Astrocyte (in vitro differentiated cells and primary cell): ENCODE measurements at regions not wholly inside any gene's neighbourhood (a gene's known extent, or its start where the extent isn't known, plus 50 kb on each side); places are given as distances from the start of the nearest gene placed in this dataset.
"Not testable (repeated sequence)": the region's sequence is repeated elsewhere in the genome, so short reads cannot be mapped to it uniquely, and the experiment has no call there.

Experiments used
- DNase-seq: peaks from one replicate; pipeline ENCODE4 v3.0.0-alpha.2; 2010; ENCODE audit warnings: low read depth
- FAIRE-seq: peaks from 2 replicates; lab custom pipeline; 2011; peaks lifted over from hg19 to GRCh38; lab: Jason Lieb, UNC
- H2AFZ ChIP-seq: 2 replicates; pipeline ENCODE4 v1.6.0; 2012; ENCODE audit warnings: low read depth, low read length, inconsistent platforms
- H3K27ac ChIP-seq: 2 replicates; pipeline ENCODE4 v1.5.1; 2011; ENCODE audit warnings: low read depth, low read length, inconsistent platforms
- H3K27me3 ChIP-seq: 2 replicates; pipeline ENCODE4 v1.6.0; 2011; ENCODE audit warnings: low read length, inconsistent platforms; ENCODE audit not compliant: insufficient read depth
- H3K36me3 ChIP-seq: 2 replicates; pipeline ENCODE4 v1.5.1; 2011; ENCODE audit warnings: low read length, inconsistent platforms; ENCODE audit not compliant: insufficient read depth
- H3K4me1 ChIP-seq: 2 replicates; pipeline ENCODE4 v1.5.1; 2011; ENCODE audit warnings: low read length, inconsistent platforms; ENCODE audit not compliant: insufficient read depth
- H3K4me2 ChIP-seq: 2 replicates; pipeline ENCODE4 v1.6.0; 2012; ENCODE audit warnings: low read length, inconsistent platforms
- H3K4me3 ChIP-seq: 2 replicates; pipeline ENCODE4 v1.5.1; 2011; ENCODE audit warnings: low read depth, mild to moderate bottlenecking, low read length, inconsistent platforms; ENCODE audit not compliant: insufficient read depth
- H3K79me2 ChIP-seq: 2 replicates; pipeline ENCODE4 v1.6.0; 2012; ENCODE audit warnings: mild to moderate bottlenecking, low read length, inconsistent platforms; ENCODE audit not compliant: insufficient read depth
- H3K9ac ChIP-seq: 2 replicates; pipeline ENCODE4 v1.6.0; 2012; ENCODE audit warnings: mild to moderate bottlenecking, low read length, inconsistent platforms
- H3K9me3 ChIP-seq: 2 replicates; pipeline ENCODE4 v1.5.1; 2012; ENCODE audit warnings: low read depth, mild to moderate bottlenecking, low read length, inconsistent platforms; ENCODE audit not compliant: insufficient read depth
- H4K20me1 ChIP-seq: 2 replicates; pipeline ENCODE4 v1.6.0; 2012; ENCODE audit warnings: low read length, inconsistent platforms; ENCODE audit not compliant: insufficient read depth
- H3K27ac Mint-ChIP-seq: one replicate; pipeline ENCODE4 v1.8.0; 2021; ENCODE audit warnings: mild to moderate bottlenecking, mixed read lengths; ENCODE audit not compliant: unreplicated experiment
- H3K27me3 Mint-ChIP-seq: one replicate; pipeline ENCODE4 v1.8.0; 2021; ENCODE audit warnings: low read depth, mixed read lengths; ENCODE audit not compliant: unreplicated experiment
- H3K36me3 Mint-ChIP-seq: one replicate; pipeline ENCODE4 v1.8.0; 2021; ENCODE audit warnings: low read depth, mixed read lengths; ENCODE audit not compliant: unreplicated experiment
- H3K4me1 Mint-ChIP-seq: one replicate; pipeline ENCODE4 v1.8.0; 2021; ENCODE audit warnings: low read depth, mixed read lengths; ENCODE audit not compliant: unreplicated experiment
- H3K4me3 Mint-ChIP-seq: one replicate; pipeline ENCODE4 v1.8.0; 2021; ENCODE audit warnings: mild to moderate bottlenecking, moderate library complexity, mixed read lengths; ENCODE audit not compliant: unreplicated experiment
- H3K9me3 Mint-ChIP-seq: one replicate; pipeline ENCODE4 v1.8.0; 2021; ENCODE audit warnings: mild to moderate bottlenecking, mixed read lengths; ENCODE audit not compliant: unreplicated experiment
- CTCF ChIP-seq: IDR thresholded peaks from 2 replicates; pipeline ENCODE4 v1.5.1; 2011; ENCODE audit warnings: low read depth, mild to moderate bottlenecking, inconsistent platforms, low read length, moderate library complexity; ENCODE audit not compliant: insufficient read depth
- EZH2 ChIP-seq: IDR thresholded peaks from 2 replicates; pipeline ENCODE4 v1.6.1; 2012; ENCODE audit warnings: mild to moderate bottlenecking, low read length, inconsistent platforms; ENCODE audit not compliant: insufficient read depth

- H3K4me3 Mint-ChIP-seq, H3K27me3 Mint-ChIP-seq, DNase-seq, H3K4me2 ChIP-seq, H3K9ac ChIP-seq, H2AFZ ChIP-seq, H3K79me2 ChIP-seq, H3K36me3 ChIP-seq, FAIRE-seq, H3K4me3 ChIP-seq, H3K27ac Mint-ChIP-seq, H3K4me1 ChIP-seq, H3K27ac ChIP-seq, H3K36me3 Mint-ChIP-seq, H3K9me3 ChIP-seq, H3K4me1 Mint-ChIP-seq, H3K9me3 Mint-ChIP-seq, H3K27me3 ChIP-seq, H4K20me1 ChIP-seq: not testable (repeated sequence)
Measured at GRCh38 chr4:183044924-183045640, 54.0 kb upstream of the WWC2 start.

- Mint-ChIP-seq H3K36me3 (no peaks in the 10 kb centered on the region), H3K4me3 (no peak overlapping the region), H3K27ac (no peak overlapping the region), H3K27me3 (peaks cover 5% of the 10 kb centered on the region), H3K9me3 (no peaks in the 10 kb centered on the region), H3K4me1 (peaks cover 4% of the 10 kb centered on the region)
- Histone ChIP-seq H2AFZ (no peak overlapping the region), H3K27me3 (no peaks in the 10 kb centered on the region), H3K9me3 (no peaks in the 10 kb centered on the region), H3K27ac (no peak overlapping the region), H3K9ac (no peak overlapping the region), H3K4me1 (no peaks in the 10 kb centered on the region), H3K36me3 (no peaks in the 10 kb centered on the region), H4K20me1 (no peaks in the 10 kb centered on the region), H3K79me2 (no peaks in the 10 kb centered on the region), H3K4me3 (no peak overlapping the region), H3K4me2 (no peak overlapping the region)
- TF ChIP-seq CTCF (no peak), EZH2 (no peak)
- no peak for FAIRE-seq
- no peak for DNase-seq
Measured at GRCh38 chr4:183038436-183038835, 60.6 kb upstream of the WWC2 start.

- Histone ChIP-seq H3K4me2 (no peak overlapping the region), H3K79me2 (no peaks in the 10 kb centered on the region), H3K36me3 (no peaks in the 10 kb centered on the region), H3K27me3 (no peaks in the 10 kb centered on the region), H3K9ac (no peak overlapping the region), H4K20me1 (no peaks in the 10 kb centered on the region), H3K9me3 (no peaks in the 10 kb centered on the region), H3K4me1 (no peaks in the 10 kb centered on the region), H3K27ac (no peak overlapping the region), H3K4me3 (no peak overlapping the region), H2AFZ (no peak overlapping the region)
- no peak for FAIRE-seq
- Mint-ChIP-seq H3K27me3 (peaks cover 13% of the 10 kb centered on the region), H3K4me3 (no peak overlapping the region), H3K27ac (no peak overlapping the region), H3K9me3 (no peaks in the 10 kb centered on the region), H3K4me1 (peaks cover 4% of the 10 kb centered on the region), H3K36me3 (no peaks in the 10 kb centered on the region)
- no peak for TF ChIP-seq EZH2
- no peak for TF ChIP-seq CTCF
- DNase-seq = no peak
Measured at GRCh38 chr4:183035726-183036415, 63.2 kb upstream of the WWC2 start.
